Stomach (tissue), 8 donors: ENCODE measurements at regions not wholly inside any gene's neighbourhood (a gene's known extent, or its start where the extent isn't known, plus 50 kb on each side); places are given as distances from the start of the nearest gene placed in this dataset.

Experiments used
- DNase-seq, 2 donors: peaks; one replicate each; pipeline versions ENCODE4 v3.0.0 to v3.0.0-alpha.2; 2013 to 2019
- H3K27ac ChIP-seq, 5 donors: fragments of 200-600 bp in 4 of 5; sonication (generic) in 4 of 5; one replicate each; pipeline ENCODE4 v1.5.1; 2013 to 2019; ENCODE audit warnings: mild to moderate bottlenecking in 1 of 5, moderate library complexity in 1 of 5
- H3K27me3 ChIP-seq, 3 donors: fragments of 200-600 bp; sonication (generic); one replicate each; pipeline ENCODE4 v1.5.1; 2017 to 2019; ENCODE audit warnings: mixed run types in 1 of 3
- H3K36me3 ChIP-seq, 4 donors: fragments of 200-600 bp; sonication (generic); 1 replicate in 3 of 4; 2 replicates in 1 of 4; pipeline ENCODE4 v1.5.1; 2016 to 2019
- H3K4me1 ChIP-seq, 4 donors: fragments of 200-600 bp; sonication (generic); one replicate each; pipeline ENCODE4 v1.5.1; 2016 to 2019
- H3K4me3 ChIP-seq, 4 donors: fragments of 200-600 bp; sonication (generic) in 3 of 4; one replicate each; pipeline ENCODE4 v1.5.1; 2016 to 2019; ENCODE audit warnings: mild to moderate bottlenecking in 1 of 4
- H3K9me3 ChIP-seq, 4 donors: fragments of 200-600 bp; sonication (generic); one replicate each; pipeline ENCODE4 v1.5.1; 2016 to 2019
- CTCF ChIP-seq, 7 experiments: fragments of 450-650 bp in 4 of 7; fragments of 200-600 bp in 3 of 7; sonication (generic) in 3 of 7; IDR thresholded peaks; one replicate each; pipeline ENCODE4 v1.5.1; 2016 to 2019; ENCODE audit warnings: antibody characterized with exemption in 7 of 7, control low read depth in 2 of 7, mild to moderate bottlenecking in 1 of 7
- EP300 ChIP-seq: sonication (generic); formaldehyde crosslinking; IDR thresholded peaks from one replicate; pipeline ENCODE4 v1.6.1; 2017; ENCODE audit warnings: antibody characterized with exemption
- POLR2A ChIP-seq, 4 donors: fragments of 450-650 bp; IDR thresholded peaks; one replicate each; pipeline ENCODE4 v1.6.1; 2016; ENCODE audit warnings: antibody characterized with exemption in 4 of 4, control low read depth in 2 of 4, mild to moderate bottlenecking in 1 of 4, moderate library complexity in 1 of 4
- POLR2AphosphoS5 ChIP-seq, 3 donors: sonication (generic); formaldehyde crosslinking; IDR thresholded peaks; one replicate each; pipeline ENCODE4 v1.6.1; 2016; ENCODE audit warnings: antibody characterized with exemption in 3 of 3
- WGBS, 5 donors: extraction: QIAGEN DNeasy Blood & Tissue Kit in 3 of 5; methylation state at CpG; one replicate each; pipeline versions ENCODE4 v1.1.5 to v1.1.7; 2013 to 2018; 5-methylcytosine and 5-hydroxymethylcytosine counted together
- intact Hi-C: fragments of 100-400 bp; cut with DNase I; formaldehyde crosslinking; loops from one replicate; pipeline ENCODE4 v1.15.1; 2023; ENCODE audit warnings: low total_unique reads
- donor health status: healthy with polysubstance abuse.
- donor health status: Bipolar disorder and iron deficiency.
- donor health status: healthy.

GRCh38 chr4:64125354-64125753 lies 283.9 kb downstream of the TECRL start:
- 45 to 58% (median 52%) methylated on average over 1 of the region's 1 CpG for WGBS, 5 donors
- TF ChIP-seq POLR2A (IDR thresholded peaks at IDR 0.05) (no peak), EP300 (no peak), POLR2AphosphoS5 (IDR thresholded peaks at IDR 0.05) (no peak), CTCF (IDR thresholded peaks at IDR 0.05) (no peak)

GRCh38 chr4:64121803-64122202 lies 287.4 kb downstream of the TECRL start:
- Histone ChIP-seq H3K27ac (no peak overlapping the region), H3K4me1 (no peaks in the 10 kb centered on the region), H3K9me3 (peaks cover 0 to 10% (median 4%) of the 10 kb centered on the region in 4 donors), H3K4me3 (no peak overlapping the region), H3K36me3 (no peaks in the 10 kb centered on the region), H3K27me3 (no peaks in the 10 kb centered on the region)
- intact Hi-C loops = no loop called here
- DNase-seq = no peak
- WGBS, 5 donors = 91 to 93% (median 93%) methylated on average over 4 of the region's 4 CpGs
- TF ChIP-seq EP300 (no peak), POLR2AphosphoS5 (IDR thresholded peaks at IDR 0.05) (no peak), POLR2A (IDR thresholded peaks at IDR 0.05) (no peak), CTCF (IDR thresholded peaks at IDR 0.05) (no peak)

More at GRCh38 chr4:64125354-64125753, 283.9 kb downstream of the TECRL start:
- Histone ChIP-seq H3K4me3 (no peak overlapping the region), H3K4me1 (no peaks in the 10 kb centered on the region), H3K9me3 (peaks cover 0 to 10% (median 0%) of the 10 kb centered on the region in 4 donors), H3K27me3 (no peaks in the 10 kb centered on the region), H3K27ac (no peak overlapping the region), H3K36me3 (no peaks in the 10 kb centered on the region)
- intact Hi-C loops = no loop called here
- DNase-seq = no peak

GRCh38 chr4:64105903-64106302 lies 303.3 kb downstream of the TECRL start:
- Histone ChIP-seq H3K36me3 (no peaks in the 10 kb centered on the region), H3K27ac (no peak overlapping the region), H3K4me1 (no peaks in the 10 kb centered on the region), H3K27me3 (no peaks in the 10 kb centered on the region), H3K4me3 (no peak overlapping the region), H3K9me3 (no peaks in the 10 kb centered on the region)
- no peak for DNase-seq
- no peak for TF ChIP-seq POLR2AphosphoS5 (IDR thresholded peaks at IDR 0.05)
- TF ChIP-seq POLR2A (IDR thresholded peaks at IDR 0.05) = no peak
- no peak for TF ChIP-seq CTCF (IDR thresholded peaks at IDR 0.05)
- no peak for TF ChIP-seq EP300
- WGBS, 5 donors = 7 to 31% (median 19%) methylated on average over 1 of the region's 1 CpG
- intact Hi-C loops = no loop called here

- 43 to 50% (median 44%) methylated on average over 1 of the region's 1 CpG for WGBS, 5 donors
- intact Hi-C loops = no loop called here
- Histone ChIP-seq H3K27me3 (no peaks in the 10 kb centered on the region), H3K36me3 (no peaks in the 10 kb centered on the region), H3K4me3 (no peak overlapping the region), H3K27ac (no peak overlapping the region), H3K9me3 (no peaks in the 10 kb centered on the region), H3K4me1 (no peaks in the 10 kb centered on the region)
- no peak for TF ChIP-seq POLR2A (IDR thresholded peaks at IDR 0.05)
- TF ChIP-seq POLR2AphosphoS5 (IDR thresholded peaks at IDR 0.05) = no peak
- TF ChIP-seq EP300 = no peak
- no peak for TF ChIP-seq CTCF (IDR thresholded peaks at IDR 0.05)
- no peak for DNase-seq
These were observed 313.9 kb downstream of the TECRL start for GRCh38 chr4:64095398-64095797.
